GM21447 (cell line): ENCODE measurements at regions not wholly inside any gene's neighbourhood (a gene's known extent, or its start where the extent isn't known, plus 50 kb on each side); places are given as distances from the start of the nearest gene placed in this dataset.
"Not testable (repeated sequence)": the region's sequence is repeated elsewhere in the genome, so short reads cannot be mapped to it uniquely, and the experiment has no call there.

Experiments used
- ATAC-seq: cut with Tn5 transposase; IDR thresholded peaks from one replicate; pipeline ENCODE4 v1.9.1; 2021; ENCODE audit not compliant: unreplicated experiment

DNA sequence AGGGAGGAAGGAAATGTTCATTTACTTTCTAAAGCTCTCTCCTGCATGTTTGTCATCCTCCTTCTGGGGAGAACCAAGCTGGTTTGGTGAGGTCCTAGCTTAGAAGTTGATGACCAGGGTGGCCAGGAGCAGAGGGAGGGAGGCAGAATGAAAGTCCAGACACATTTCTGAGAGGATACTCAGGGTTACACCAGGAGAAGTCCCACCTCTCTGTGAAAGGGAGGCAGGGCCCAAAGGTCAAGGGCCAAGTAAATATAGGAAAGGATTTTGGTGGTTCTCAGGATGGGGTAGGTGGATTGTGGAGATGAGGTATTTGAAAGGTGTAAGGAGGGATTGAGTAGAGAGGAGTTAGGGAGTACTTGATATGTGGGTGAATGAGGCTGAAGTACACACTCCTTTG is 58.0 kb upstream of the FBXO11 start:
- ATAC-seq = no peak

DNA sequence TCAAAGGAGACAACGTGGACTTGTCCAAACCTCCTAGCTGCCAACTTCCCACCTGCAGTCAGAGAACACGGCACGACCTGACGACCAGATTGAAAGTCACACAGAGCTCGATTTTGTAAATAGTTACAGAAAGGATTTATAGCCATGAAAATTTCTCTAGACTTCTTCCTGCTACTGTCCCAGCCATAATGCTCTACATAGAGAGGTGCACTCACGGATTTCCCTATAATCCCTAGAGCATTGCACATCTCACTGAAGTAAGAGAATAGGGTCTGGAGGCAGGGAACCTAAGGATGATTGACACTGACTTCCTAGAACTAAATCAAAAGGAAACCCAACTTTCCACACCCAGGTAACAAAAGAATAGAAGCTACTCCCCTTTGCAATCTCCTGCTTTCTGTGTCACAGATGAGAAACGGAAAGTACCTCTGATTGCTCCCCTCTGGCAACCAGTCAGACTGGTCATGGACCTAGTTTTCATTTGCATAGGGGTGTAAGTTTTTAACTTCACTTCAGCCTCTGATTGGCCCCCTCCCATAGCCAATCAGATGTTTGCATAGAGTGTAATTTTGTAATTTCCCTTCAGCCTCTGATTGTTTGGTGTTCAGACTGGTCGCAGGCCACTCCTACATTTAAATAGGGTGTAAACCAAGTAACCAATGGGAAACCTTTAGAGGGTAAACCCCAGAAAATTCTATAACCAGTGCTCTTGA is 58.6 kb upstream of the FBXO11 start:
- no peak for ATAC-seq

DNA sequence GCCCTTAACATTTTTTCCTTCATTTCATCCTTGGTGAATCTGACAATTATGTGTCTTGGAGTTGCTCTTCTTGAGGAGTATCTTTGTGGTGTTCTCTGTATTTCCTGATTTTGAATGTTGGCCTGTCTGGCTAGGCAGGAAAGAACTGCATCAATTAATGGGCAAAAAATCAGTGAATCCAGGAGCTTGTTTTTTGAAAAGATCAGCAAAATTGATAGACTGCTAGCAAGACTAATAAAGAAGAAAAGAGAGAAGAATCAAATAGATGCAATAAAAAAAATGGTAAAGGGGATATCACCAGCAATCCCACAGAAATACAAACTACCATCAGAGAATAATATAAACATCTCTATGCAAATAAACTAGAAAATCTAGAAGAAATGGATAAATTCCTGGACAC is 70.4 kb upstream of the FBXO11 start:
- not testable (repeated sequence) for ATAC-seq

DNA sequence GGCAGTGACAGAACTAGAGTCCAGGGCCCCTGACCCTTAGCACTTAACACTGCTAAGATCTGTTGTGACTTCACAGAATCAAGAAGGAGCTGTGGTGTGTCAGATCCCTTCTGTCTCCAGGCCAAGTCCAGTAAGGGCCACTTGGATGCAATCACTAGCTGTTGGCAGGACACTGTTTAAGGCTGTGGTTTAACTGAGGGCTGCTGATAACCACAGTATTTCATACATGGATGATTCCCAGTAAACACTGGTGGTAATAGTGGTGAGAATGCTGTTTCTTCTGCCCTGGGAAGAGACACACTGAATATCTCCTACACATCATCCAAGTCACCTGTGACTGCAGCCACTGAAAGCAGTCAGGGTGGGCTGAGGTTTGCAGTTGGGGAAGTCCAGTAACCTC is 77.7 kb upstream of the FBXO11 start:
- no peak for ATAC-seq

DNA sequence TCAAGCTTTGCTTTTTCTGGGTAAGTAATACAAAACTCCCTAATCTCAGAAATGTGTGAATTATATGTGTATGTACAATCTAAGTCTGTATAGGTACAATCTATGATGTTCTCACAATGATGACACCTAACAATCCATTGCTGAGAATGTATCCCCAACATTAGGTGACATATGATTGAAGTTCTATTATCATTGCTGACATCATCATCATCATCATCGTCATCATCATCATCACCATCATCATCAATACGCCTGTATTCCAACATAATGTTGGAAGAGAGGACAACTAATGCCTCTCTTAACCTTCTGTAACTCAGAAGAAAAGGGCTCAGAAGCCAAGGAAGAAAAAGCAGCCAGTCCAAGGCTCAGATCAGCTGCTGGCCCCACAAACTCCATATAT is 84.2 kb upstream of the FBXO11 start:
- ATAC-seq = no peak

DNA sequence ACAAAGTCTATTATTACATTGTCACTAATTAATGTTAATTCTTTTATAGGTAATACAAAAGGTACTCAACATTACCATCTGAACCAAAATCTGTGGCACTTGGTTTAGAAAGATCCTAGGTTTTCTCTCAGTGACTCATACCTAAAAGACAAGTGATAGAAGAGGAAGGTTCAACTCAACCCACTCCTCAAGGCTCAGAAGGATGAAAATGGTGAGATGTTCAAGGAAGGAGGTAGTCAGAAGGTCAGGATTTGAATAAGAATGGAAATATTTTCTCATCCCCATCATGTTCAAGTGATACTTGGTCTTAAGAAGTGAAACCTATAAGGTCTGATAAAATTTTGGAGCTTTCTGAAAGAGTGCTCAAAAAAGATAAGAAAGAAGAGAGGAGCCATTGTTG is 86.4 kb upstream of the FBXO11 start:
- no peak for ATAC-seq

DNA sequence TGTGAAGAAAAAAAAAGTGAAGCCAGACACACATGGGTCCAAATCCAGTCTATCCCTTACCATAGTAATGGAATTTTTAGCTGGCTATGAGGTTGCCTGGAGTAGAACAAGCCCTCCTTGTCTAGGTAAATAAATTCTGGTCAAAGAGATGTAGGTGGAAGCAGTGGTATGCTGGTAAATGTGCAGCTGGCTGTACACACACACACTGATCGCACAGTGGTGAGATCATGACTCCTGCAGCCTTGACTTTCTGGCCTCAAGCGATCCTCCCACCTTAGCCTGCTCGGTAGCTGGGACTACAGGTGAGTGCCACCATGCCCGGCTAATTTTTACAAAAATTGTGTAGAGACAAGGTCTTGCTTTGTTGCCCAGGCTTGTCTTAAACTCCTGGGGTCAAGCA is 90.5 kb upstream of the FBXO11 start:
- no peak for ATAC-seq

- no peak for ATAC-seq
Observed at GRCh38 chr2:47999512-47999911, 93.2 kb upstream of the FBXO11 start.

GRCh38 chr2:48001498-48001897 is 95.2 kb upstream of the FBXO11 start:
- ATAC-seq = no peak

DNA sequence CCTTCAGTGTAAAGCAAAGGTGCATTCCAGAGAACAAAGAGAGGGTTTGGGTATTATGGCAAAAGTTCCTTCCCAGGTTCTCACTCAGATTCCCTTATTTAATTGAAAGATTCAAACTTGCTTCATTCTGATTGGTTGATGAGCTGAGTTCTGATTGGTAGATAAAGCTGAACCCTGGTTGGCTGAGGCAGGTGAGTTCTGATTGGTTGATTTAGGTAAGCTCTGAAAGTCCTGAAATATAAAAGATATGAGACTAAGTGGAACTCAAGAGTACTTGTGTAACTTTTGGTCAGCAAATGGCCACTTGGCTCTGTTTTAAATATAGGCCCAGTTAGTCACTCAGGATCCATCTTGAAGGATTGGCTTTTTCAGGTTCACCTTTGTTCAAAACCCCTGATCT is 99.8 kb upstream of the FBXO11 start:
- ATAC-seq = no peak

DNA sequence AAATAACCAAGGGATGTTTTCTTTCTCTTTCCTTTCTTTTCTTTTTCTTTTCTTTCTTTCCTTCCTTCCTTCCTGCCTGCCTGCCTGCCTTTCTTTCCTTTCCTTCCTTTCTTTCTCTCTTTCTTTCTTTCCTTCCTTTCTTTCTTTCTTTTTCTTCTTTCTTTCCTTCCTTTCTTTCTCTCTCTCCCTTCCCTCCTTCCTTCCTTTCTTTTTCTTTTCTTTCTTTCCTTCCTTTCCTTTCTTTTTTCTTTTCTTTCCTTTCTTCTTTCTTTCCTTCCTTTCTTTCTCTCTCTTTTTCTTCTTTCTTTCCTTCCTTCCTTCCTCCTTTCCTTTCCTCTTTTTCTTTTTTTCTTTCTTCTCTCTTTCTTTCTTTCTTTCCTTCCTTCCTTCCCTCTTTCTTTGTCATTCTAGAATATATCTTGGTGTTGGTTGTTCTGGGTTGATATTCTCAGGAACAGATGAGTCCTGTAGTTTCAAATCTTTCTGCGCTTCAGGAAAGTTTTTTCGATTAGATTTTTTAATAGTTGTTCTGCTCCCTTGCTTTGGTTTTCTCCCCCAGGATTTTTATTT is 101.5 kb upstream of the FBXO11 start:
- no peak for ATAC-seq

DNA sequence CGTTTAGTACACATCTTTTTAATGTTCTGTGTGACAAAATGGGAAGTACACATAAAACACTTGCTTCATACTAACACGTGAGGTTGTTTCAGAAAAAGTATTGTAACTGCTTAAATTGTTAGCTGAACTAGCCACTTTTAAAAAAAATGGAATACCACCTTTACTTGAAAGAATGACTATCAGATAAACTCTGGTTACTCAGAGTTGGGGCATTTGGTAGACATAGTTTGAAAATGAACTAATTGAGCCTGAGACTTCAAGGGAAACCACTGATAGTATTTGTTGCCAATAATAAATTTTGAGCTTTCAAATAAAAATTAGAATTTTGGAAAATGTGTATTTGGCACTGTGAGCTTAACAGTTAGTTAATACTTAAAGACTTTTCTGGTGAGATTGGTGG is 103.0 kb upstream of the FBXO11 start:
- no peak for ATAC-seq

DNA sequence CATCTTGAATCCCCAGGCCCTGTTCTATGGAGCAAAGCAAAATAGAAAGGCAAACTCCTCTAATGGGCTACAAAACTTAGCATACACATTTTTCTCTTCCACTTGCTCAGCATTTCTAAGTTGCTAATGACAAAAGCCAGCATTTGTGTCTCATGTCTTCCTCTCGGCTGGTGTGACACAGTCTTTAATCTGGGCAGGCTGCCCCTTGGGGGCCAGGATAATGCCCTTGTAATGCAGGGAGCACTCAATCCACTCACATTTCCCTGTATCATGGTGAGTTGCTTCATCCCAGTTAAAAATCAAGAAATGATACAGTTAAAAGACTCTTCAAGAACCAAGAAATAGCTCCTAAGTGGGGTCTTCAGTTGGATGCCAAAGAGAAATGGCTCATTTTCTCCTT is 109.1 kb upstream of the FBXO11 start:
- no peak for ATAC-seq

DNA sequence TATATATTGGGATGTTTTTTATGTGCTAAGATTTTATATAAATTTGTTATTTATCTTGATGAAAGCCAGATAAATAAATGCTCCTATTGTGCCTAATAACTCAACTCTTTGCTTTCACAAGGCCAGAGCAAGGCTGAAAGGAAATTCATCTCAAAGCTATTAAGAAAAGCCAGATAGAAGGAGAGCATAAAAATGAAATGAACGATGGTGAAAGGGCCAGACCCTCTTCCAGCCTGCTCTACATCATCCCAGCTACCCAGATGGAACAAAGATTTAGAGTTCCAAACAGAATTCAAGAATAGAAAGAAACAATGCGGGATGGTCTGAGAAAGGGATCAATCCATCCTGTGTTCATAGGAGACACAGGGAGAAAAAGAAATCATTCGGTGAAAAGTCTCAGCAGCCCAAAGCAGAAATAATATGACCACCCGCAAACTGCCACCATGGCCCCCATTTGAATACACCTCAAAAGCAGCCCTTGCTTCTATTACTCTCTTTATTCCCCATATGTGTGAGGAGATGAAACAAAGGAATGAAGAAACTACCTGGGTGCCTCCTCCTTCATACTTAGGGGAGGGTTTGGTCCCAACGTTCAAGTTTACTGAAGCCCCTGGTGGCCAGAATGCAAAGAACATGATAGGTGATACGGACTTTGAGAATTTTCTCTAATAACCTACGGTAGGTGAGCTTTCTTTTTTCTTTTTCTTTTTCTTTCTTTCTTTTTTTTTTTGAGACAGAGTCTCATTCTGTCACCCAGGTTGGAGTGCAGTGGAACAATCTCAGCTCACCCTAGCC is 110.1 kb upstream of the FBXO11 start:
- no peak for ATAC-seq

GRCh38 chr2:48017136-48017535 is 110.8 kb upstream of the FBXO11 start:
- no peak for ATAC-seq

- no peak for ATAC-seq
Observed at GRCh38 chr2:48018480-48018879, 112.2 kb upstream of the FBXO11 start.

DNA sequence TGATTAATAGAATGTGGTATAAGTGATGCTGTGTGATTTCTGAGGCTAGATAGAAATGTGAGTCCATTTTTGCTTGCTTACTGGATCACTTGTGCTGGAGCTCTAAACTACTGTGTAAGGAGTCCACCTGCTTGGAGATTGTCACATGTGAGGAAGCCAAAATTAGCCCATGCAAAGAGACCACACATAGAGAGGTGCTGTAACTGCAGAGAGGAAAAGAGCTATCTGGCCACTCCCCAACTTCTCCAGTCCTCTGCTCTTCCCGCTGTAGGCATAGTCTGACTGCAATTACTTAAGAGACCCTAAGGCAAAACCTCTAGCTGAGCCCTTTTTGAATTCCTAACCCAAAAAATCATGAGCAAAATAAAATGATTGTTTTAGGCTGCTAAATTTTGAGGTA is 120.6 kb upstream of the FBXO11 start:
- no peak for ATAC-seq

DNA sequence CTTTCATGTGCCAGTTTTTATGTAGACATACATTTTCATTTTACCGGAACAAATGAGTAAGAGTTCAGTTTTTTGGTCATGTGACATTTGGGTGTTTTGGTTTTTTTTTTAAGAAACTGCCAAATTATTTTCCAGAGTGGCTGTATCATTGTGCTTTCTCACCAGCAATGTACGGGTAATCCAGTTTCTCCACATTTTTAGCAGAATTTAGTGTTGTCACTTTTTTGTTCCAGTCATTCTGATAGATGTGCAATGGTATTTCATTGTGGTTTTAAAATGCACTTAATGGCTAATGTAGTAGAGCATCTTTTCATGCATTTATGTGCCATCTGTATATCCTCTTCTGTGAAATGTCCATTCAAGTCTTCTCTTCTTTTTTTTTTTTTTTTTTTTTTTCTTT is 126.5 kb upstream of the FBXO11 start:
- ATAC-seq = no peak

- ATAC-seq = no peak
Observed at GRCh38 chr2:48034295-48034694, 128.0 kb upstream of the FBXO11 start.

- ATAC-seq = no peak
Observed at GRCh38 chr2:48036312-48036711, 130.0 kb upstream of the FBXO11 start.

DNA sequence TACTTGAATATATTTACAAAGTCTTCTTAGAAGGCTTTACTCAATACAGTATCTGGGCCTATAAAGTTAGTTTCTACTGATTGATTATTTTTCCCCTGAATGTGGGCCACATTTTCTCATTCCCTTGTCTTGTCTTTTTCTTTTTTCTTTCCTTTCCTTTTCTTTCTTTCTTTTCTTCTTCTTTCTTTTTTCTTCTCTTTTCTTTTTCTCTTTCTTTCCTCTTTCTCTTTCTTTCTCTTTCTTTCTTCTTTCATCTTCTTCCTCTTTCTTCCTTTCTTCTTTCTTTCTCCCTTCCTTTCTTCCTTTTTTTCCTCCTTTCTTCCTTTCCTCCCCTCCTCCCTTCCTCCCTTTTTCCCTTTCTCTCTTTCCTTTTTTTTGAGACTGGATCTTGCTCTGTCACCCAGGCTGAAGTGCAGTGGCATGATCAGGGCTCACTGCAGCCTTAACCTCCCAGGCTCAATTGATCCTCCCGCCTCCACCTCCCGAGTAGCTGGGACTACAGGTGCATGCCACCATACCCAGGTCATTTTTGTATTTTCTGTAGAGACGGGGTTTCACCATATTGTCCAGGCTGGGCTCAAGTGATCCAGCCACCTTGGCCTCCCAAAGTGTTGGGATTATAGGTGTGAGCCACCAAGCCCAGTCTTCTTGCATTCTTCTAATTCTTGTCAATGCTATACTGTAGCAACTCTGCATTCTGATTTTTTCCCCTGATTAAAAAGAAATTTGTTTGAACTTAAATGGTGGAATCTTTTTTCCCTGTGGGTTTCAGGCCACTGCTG is 133.1 kb upstream of the FBXO11 start:
- ATAC-seq = no peak
